HUDEP-2 (cell line): ENCODE measurements at regions not wholly inside any gene's neighbourhood (a gene's known extent, or its start where the extent isn't known, plus 50 kb on each side); places are given as distances from the start of the nearest gene placed in this dataset.

Experiments
- DNase-seq, 76 experiments: peaks; one replicate each; lab custom pipeline; 2025; ENCODE audit not compliant: unreplicated experiment in 76 of 76; lab: John Stamatoyannopoulos, UW

GRCh38 chr7:49715486-49715885, 58.0 kb upstream of the VWC2 start:
- no peak for DNase-seq

DNA sequence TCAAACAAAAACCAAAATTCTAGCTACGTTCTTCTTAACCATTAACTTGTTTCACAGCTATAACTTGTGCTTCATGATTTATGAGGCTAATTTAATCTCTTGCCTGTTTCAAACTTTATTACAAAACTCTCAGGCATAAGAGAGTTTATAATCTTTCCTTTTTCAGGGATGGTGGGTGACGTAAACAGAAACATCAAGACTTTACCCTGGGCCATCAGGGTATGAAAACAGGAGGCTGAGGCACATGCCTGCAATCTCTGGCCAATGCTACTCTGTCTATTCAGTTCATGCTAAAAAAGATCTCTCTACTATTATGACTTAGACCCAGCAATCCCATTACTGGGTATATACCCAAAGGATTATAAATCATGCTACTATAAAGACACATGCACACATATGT, 55.9 kb upstream of the VWC2 start:
- DNase-seq, result no peak

DNA sequence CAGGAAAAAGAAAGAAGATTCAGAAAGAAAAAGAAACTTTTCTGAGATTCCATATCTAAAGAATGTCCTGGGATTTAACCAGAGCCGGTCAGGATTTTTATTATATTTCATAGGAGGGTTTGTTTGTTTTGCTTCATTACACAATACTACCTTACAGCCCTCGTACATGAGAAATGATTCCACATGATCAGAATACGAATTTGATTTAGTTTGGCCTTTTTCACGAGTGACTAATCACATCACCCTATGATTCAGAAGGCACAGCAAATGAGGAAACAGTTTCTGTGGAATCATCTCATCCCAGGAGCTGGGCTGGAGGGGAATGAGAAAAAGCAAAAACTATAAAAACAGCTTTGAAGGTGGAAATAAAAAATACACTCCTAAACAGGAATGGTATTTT, 54.7 kb upstream of the VWC2 start:
- no peak for DNase-seq

DNA sequence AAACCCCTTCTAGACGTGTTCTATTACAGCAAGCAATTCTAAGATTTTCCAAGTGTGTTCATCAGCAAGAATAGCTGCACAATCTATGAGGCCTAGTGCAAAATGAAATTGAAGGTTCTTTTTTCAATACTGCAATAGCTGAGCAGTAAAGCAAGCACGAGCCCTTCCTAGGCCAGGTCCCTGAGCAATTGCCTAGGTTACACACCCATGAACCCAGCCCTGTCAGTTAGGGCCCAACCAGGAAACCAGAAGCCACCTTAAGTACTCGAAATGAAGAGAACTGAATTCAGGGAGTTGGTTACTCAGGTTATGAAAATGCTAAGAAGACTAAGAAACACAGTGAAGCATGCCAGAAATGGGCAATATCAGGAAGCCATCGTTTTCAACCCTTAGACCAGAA, 52.0 kb upstream of the VWC2 start:
- DNase-seq, result no peak
